ENCODE measurements at regions not wholly inside any gene's neighbourhood (a gene's known extent, or its start where the extent isn't known, plus 50 kb on each side); places are given as distances from the start of the nearest gene placed in this dataset.

GRCh38 chr12:65532162-65532561 lies 253.7 kb downstream of the MSRB3 start:
- peaks cover 8% of the 10 kb centered on the region for H3K9me3 Mint-ChIP-seq
- H3K4me1 Mint-ChIP-seq = peaks cover 65% of the 10 kb centered on the region
- H3K4me3 Mint-ChIP-seq = no peak overlapping the region
- H3K36me3 Mint-ChIP-seq = no peaks in the 10 kb centered on the region
- DNase-seq (ENCODE audit: low spot score in 2 of 2, unreplicated experiment in 2 of 2) = no peak
- H3K27me3 Mint-ChIP-seq (ENCODE audit: low read depth) = no peaks in the 10 kb centered on the region
- no peak for TF ChIP-seq CTCF (IDR thresholded peaks at IDR 0.05; ENCODE audit: unreplicated experiment)
- H3K27ac Mint-ChIP-seq = peak overlapping the region; percentile 90

GRCh38 chr12:65532764-65533163 lies 254.3 kb downstream of the MSRB3 start:
- no peak for DNase-seq (ENCODE audit: low spot score in 2 of 2, unreplicated experiment in 2 of 2)
- Mint-ChIP-seq H3K27ac (peak overlapping the region; percentile 90), H3K36me3 (peaks cover 1% of the 10 kb centered on the region), H3K4me1 (peaks cover 70% of the 10 kb centered on the region), H3K4me3 (no peak overlapping the region), H3K27me3 (ENCODE audit: low read depth) (no peaks in the 10 kb centered on the region), H3K9me3 (peaks cover 12% of the 10 kb centered on the region)
- TF ChIP-seq CTCF (IDR thresholded peaks at IDR 0.05; ENCODE audit: unreplicated experiment) = no peak

DNA sequence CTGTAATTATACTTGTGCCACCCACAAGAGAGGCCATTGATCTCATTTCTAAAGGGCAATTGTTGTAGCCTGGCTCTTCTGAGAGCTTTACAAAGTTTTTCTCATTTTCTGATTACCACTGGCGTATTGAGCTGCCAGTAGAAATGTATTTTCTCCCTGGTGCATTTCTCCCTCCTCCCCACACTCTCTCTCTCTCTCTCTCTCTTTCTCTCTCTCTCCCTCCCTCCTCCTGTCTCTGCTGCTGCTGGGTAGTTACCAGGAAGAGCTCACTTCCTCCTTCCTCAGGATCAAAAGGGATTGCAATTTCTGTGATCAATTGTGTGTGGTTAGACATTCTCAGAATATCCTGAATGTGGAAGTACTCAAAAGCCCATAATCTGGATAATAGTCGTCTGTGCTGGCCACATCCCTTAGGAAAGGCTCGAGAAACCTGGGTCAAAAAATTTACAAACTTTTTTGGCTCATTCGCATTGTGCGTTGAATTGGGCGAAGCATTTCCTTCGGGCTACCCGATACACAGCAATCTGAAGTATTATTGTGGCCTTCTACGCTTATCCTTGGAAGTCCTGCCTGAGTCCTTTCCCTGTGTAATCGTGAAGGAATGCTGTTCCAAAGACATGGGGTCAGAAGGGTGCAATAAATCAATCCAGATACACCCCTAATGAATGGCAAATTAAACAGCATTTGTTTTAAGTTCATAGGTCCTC lies 254.8 kb downstream of the MSRB3 start:
- Mint-ChIP-seq H3K4me3 (peak overlapping the region; percentile 4), H3K36me3 (peaks cover 4% of the 10 kb centered on the region), H3K27ac (peak overlapping the region; percentile 90), H3K27me3 (ENCODE audit: low read depth) (no peaks in the 10 kb centered on the region), H3K9me3 (peaks cover 15% of the 10 kb centered on the region), H3K4me1 (peaks cover 73% of the 10 kb centered on the region)
- TF ChIP-seq CTCF (IDR thresholded peaks at IDR 0.05; ENCODE audit: unreplicated experiment) = no peak
- no peak for DNase-seq (ENCODE audit: low spot score in 2 of 2, unreplicated experiment in 2 of 2)

- Mint-ChIP-seq H3K4me1 (peaks cover 72% of the 10 kb centered on the region), H3K9me3 (peaks cover 22% of the 10 kb centered on the region)
These were observed 255.9 kb downstream of the MSRB3 start for GRCh38 chr12:65534238-65534841.

GRCh38 chr12:65535946-65536345 lies 257.5 kb downstream of the MSRB3 start:
- Mint-ChIP-seq H3K36me3 (peaks cover 21% of the 10 kb centered on the region), H3K27me3 (ENCODE audit: low read depth) (no peaks in the 10 kb centered on the region), H3K4me3 (no peak overlapping the region), H3K9me3 (peaks cover 32% of the 10 kb centered on the region), H3K4me1 (peaks cover 64% of the 10 kb centered on the region), H3K27ac (peak overlapping the region; percentile 90)
- no peak for TF ChIP-seq CTCF (IDR thresholded peaks at IDR 0.05; ENCODE audit: unreplicated experiment)
- DNase-seq (ENCODE audit: low spot score in 2 of 2, unreplicated experiment in 2 of 2) = no peak

More at GRCh38 chr12:65534238-65534841, 255.9 kb downstream of the MSRB3 start:
- Mint-ChIP-seq H3K36me3 (peaks cover 10% of the 10 kb centered on the region), H3K27ac (peak overlapping the region; percentile 90), H3K27me3 (ENCODE audit: low read depth) (no peaks in the 10 kb centered on the region), H3K4me3 (no peak overlapping the region)
- no peak for TF ChIP-seq CTCF (IDR thresholded peaks at IDR 0.05; ENCODE audit: unreplicated experiment)
- no peak for DNase-seq (ENCODE audit: low spot score in 2 of 2, unreplicated experiment in 2 of 2)

All from mesothelial cell of epicardium (in vitro differentiated cells).